Tibial nerve (tissue), 3 donors: ENCODE measurements at regions not wholly inside any gene's neighbourhood (a gene's known extent, or its start where the extent isn't known, plus 50 kb on each side); places are given as distances from the start of the nearest gene placed in this dataset.
"Not testable (repeated sequence)": the region's sequence is repeated elsewhere in the genome, so short reads cannot be mapped to it uniquely, and the experiment has no call there.

Source experiments
- CTCF ChIP-seq, 5 experiments: fragments of 200-600 bp in 3 of 5; fragments of 450-650 bp in 2 of 5; sonication (generic) in 3 of 5; IDR thresholded peaks; one replicate each; pipeline ENCODE4 v1.5.1; 2016 to 2019; ENCODE audit warnings: antibody characterized with exemption in 5 of 5, mild to moderate bottlenecking in 3 of 5, moderate library complexity in 2 of 5
- POLR2A ChIP-seq, 2 donors: fragments of 450-650 bp; IDR thresholded peaks; one replicate each; pipeline ENCODE4 v1.6.1; 2017; ENCODE audit warnings: antibody characterized with exemption in 2 of 2, mild to moderate bottlenecking in 2 of 2, moderate library complexity in 2 of 2

DNA sequence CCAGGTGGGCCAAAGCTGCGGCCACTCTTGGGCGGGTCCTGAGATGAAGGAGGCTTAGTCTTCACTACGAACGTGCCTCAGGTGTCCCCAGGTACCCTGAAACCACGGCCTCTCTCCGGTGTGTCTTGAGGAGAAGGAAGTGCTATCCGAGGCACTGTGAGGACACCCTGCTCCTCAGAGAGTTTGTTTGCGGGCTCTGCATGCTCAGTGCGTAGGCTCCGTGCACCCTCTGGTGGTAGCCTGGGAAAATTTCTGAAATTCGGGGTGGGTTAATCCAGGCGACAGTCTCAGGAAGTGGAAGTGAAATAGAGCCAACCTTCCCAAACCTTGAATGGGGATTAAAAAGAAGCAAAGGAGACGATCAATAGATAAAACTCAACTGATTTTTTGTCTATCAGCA is 150.5 kb downstream of the CDY2B start:
- not testable (repeated sequence) for TF ChIP-seq CTCF, POLR2A (IDR thresholded peaks at IDR 0.05)
